HL-60/S4 (cell line): ENCODE measurements at regions not wholly inside any gene's neighbourhood (a gene's known extent, or its start where the extent isn't known, plus 50 kb on each side); places are given as distances from the start of the nearest gene placed in this dataset.

Source experiments
- in situ Hi-C: fragments of 300-500 bp; cut with MboI; formaldehyde crosslinking; loops from 2 replicates; pipeline ENCODE4 v1.14.3; 2022; ENCODE audit warnings: low sequenced_read_pairs

DNA sequence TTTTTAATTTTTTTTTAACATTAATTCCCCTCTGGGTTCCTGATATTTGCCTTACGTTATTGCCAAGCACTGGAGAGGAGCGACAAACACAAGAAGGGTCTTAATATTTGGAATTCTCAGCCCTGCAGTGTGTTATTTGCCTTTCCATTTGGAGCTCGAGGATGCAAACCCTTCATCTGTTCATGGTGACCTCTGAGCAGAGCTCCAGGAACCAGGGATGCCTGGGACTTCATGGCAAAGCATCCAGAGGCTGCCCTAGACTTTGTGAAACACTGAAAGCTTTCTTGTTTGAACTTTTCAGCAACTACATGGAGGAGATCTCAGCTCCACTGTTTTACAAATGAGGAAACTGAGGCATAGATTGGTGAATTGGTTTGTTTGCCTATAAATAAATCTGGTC lies 254.2 kb downstream of the CBLN1 start:
- in situ Hi-C loops: no loop called here

GRCh38 chr16:49026566-49027181 lies 255.0 kb downstream of the CBLN1 start:
- in situ Hi-C loops: no loop called here

DNA sequence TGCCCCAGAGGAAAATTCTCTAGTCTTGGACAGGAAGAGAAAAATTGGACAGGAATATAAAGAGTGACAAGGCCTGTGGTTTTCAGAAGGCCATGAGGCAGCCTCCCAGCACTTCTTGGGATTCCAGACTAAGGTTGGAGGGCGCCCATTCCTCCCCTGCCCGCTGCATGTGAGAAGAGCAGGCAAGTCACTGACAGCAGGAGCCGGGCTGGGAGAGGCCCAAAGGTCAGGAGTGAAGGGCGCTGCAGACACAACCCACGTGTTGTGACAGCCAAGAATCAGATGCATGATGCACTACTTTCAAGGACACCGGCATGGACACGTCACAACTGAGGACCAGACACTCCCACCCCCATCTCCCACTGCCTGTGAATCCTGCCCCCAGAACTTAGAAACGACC lies 256.7 kb downstream of the CBLN1 start:
- in situ Hi-C loops: no loop called here

DNA sequence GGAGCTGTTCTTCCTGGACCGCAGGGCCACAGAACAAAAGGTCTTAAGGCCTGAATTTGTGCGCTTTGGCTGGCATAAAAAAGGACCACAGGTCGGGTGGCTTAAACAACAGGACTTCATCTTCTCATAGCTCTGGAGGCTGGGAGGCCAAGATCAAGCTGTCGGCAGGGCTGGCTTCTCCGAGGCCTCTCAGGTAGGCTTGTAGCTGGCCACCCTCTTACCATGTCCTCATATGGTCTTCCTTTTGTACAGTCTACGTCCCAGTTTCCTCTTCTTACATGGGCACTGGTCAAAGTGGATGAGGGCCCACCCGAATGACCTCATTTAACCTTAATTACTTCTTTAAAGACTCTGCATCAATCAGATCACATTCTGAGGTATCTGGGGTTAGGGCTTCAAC lies 257.6 kb downstream of the CBLN1 start:
- in situ Hi-C loops: no loop called here

- in situ Hi-C loops: no loop called here
Observed at GRCh38 chr16:49023050-49023449, 258.6 kb downstream of the CBLN1 start.

DNA sequence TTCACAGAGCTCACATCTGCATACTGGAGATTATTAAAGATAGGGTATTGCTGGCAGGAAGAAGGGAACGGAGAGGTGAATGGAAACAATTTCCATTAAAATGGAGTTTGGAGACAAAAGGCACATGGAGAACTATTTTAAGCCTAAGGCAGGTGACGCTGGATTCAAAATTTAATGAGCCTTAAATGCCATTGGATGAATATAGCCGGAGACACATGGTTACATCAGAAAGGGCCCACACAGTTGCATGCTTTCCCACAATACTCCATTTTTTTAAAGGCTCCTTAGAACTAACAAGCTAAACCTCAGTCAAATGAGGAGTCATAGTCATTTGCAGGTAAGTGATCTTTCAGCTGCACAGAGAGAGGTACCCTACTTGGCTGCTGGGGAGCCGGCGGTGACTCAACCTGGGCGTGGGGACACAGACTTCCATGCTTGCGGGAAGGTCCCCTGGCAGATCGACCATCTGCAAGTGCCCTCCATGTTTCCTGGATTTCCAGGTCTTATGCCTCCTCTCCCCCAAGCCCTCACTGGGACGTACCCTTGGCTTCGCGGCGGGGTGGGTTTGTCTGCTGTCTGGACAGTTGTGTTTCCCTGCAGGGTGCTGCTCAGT lies 259.2 kb downstream of the CBLN1 start:
- in situ Hi-C loops: no loop called here

GRCh38 chr16:49021136-49021535 lies 260.5 kb downstream of the CBLN1 start:
- in situ Hi-C loops: no loop called here

DNA sequence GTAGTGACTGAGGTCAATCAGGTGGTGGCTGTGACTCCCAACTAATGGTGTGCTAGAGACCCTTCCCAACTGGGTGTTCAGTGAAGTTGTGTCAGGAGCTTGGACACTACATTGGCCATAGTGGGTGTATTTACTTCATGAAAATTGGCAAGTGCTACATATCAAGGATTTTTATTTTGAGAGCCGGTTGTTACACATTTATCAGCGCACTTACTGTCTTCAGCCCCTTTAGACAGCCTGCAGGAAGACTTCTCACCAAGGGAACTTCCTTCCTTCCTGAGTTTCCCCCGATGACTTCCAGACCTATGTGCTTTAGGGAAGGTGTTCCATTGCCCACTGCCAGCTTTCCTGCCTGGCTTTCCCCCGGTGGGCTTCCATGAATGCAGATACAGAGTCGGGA lies 261.2 kb downstream of the CBLN1 start:
- in situ Hi-C loops: no loop called here

GRCh38 chr16:49019831-49020230 lies 261.8 kb downstream of the CBLN1 start:
- in situ Hi-C loops: no loop called here

- in situ Hi-C loops: no loop called here
Observed at GRCh38 chr16:49019081-49019633, 262.5 kb downstream of the CBLN1 start.

GRCh38 chr16:49018259-49018931 lies 263.2 kb downstream of the CBLN1 start:
- in situ Hi-C loops: no loop called here

DNA sequence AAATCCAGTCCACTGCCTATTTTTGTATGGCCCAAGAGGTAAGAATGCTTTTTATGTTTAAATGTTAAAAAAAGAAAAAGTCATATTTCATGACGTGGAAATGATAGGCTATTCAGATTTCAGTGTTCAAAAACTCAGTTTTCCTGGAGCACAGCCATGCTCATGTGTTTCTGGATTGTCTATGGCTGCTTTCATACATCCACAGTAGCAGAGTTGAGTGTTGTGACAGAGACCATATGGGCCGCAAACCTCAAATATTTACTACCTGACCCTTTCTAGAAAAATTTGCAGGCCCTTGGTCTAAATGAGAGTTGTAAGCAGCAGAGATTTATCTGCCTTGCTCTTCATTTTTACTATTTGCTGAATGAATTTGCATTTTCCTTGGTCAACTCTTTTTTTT lies 264.1 kb downstream of the CBLN1 start:
- in situ Hi-C loops: no loop called here

DNA sequence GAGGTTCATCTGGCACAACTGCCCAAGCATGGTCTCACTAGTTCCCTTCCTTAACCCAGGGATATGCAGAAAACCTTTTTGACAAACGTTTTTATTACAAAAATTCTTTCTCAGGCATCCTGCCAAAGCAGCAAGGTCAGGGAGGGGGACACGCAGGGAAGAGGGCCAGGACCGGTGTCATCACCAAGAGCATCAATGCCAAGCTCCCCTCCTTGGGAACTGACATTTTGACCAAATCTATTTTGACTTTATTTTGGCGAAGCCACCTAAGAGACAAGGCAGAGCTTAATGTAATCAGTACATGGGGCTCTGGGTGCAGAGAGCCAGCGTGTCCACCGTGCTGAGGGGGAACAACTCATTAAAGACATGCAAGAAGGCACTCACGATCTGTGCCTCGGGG lies 265.2 kb downstream of the CBLN1 start:
- in situ Hi-C loops: no loop called here

DNA sequence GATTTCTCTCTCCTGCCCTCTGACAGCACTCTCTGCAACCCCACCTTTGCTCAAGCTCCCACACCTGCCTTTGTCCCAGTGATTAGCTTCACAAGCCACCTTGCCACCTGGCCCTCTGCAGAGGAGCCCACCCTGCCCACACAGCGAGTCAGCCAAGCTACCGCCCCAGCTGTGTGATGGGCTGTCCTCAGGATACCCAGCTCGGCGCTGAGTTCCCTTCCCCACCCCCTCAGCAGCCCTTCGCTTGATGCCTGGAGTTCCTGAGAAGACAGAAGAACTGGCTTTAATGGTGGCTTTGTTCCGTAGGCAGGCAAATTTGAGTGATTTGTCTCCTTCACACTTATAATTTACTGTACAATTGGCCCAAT lies 266.4 kb downstream of the CBLN1 start:
- in situ Hi-C loops: no loop called here

DNA sequence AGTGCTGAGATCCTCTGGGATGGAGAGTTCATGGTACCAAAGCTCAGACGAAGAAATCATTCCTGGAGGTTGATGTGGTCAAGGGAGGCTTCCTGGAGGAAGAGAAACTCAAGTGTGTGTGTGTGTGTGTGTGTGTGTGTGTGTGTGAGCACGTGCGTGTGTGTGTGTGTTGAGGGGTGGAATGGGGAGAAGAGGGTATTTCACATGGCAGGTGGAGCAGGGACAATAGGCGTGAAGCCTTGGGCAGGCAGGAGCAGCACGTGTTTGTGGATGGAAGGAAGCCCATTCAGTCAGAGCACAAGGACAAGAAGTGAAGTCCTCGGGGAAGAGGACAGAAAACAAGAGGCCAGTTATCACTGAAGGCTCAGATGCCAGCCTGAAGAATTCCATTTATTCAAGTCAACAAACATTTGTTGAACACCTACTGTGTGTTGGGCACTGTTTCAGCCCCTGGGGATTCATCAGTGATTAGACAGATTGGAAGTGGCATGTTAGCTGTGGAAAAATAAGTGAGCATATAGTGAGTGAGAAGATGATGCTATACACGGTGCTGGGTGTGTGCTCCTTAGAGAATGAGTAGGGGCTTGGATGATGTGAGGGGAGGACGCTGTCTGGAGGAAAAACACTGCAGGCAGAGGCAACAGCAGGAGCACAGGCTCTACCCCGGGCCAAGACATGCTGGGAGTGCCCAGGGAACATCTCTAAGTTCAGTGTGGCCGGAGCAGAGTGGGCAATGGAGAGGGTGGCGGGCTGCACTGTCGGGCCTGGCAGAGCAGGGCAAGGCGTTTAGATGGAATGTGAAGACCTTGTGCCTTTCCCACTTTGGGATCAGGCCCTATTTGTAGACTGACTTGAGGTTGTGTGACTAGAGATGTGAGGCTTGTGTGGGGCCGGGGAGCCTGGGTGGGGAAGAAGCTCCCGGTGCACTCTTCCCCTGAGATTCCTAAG lies 267.1 kb downstream of the CBLN1 start:
- in situ Hi-C loops: no loop called here

DNA sequence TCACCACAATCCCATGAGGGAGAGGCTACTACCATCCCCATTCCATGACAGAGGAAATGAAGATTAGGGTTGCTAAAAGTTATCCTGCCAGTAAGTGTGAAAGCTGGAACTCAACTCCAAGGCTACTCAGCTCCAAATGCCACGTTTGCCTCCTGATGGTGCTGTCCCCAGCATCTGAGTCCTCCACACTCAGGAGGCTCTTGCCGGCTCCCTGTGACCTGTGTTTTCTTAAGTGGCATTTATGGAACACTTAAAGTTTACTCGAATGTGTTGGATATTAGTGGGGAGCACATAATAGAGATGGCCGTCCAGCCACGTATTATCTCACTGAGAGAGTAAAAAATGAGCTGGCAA lies 267.9 kb downstream of the CBLN1 start:
- in situ Hi-C loops: no loop called here

DNA sequence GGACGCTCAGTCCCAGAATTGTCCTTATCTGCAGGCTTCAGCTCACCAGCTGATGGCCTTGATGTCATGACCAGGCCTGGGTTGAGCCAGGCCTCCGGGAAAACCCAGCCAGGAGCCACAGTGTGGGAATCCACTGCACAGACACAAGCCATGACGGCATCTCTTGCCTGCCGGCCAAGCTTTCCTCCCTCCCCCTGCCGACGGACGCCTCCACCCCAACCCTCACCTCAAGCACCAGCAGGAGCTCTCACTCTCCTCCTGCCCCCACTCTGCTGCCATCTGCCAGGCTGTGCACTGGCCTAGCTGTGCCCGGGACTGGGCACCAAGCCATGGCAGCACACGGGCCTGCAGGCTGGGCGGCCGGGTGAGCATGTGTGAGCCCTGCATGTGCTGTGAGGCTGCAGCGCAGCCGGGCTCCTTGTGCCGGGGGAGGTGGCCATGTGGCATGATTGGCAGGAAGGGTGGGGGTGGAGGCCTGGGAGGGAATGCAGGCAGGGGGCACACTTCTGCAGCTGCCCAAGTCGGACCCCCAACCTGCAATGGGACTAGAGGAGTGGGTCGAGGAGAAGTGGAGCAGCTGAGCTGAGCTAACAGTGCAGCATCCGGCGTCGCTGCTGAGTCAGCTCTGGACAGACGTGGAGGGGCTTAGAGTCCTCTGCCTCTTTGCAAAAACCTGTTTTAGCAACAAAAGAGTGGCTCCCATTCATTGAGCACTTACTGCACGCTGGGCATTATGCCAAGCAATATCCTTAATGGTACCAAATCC lies 268.5 kb downstream of the CBLN1 start:
- in situ Hi-C loops: no loop called here

DNA sequence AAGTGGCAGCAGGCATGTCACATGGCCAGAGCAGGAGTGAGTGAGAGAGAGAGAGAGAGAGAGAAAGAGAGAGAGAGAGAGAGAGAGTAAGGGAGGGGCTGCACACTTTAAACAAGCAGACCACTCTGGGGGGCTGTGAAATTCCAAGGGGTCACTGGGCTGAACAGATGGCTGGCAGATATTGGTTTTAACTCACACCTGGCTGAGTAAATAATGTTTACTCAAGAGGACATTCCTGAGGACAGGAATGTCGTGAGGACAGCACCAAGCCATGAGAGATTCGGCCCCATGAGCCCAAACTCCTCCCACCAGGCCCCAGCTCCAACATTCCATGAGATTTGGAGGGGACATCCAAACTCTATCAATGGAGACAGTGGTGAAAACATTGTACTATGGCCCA lies 269.7 kb downstream of the CBLN1 start:
- in situ Hi-C loops: no loop called here

DNA sequence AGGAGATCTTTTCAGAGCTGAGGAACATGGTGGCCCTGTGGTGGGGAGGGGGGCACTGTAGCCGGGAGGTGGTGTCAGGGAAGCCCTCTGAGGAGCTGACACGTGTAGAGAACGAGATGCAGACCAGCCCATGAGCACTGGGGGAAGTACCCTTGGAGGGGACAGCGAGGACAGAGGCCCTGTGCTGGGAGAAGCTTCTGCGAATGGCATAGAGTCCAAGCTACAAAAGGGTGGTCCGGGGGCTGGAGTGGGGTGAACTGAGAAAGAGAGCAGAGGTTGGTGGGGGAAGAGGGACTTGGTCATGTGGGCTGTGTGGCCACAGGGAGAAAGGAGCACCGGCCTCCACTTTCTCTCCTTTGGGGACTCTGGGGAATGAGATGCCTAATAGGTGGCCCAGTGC lies 270.8 kb downstream of the CBLN1 start:
- in situ Hi-C loops: no loop called here

DNA sequence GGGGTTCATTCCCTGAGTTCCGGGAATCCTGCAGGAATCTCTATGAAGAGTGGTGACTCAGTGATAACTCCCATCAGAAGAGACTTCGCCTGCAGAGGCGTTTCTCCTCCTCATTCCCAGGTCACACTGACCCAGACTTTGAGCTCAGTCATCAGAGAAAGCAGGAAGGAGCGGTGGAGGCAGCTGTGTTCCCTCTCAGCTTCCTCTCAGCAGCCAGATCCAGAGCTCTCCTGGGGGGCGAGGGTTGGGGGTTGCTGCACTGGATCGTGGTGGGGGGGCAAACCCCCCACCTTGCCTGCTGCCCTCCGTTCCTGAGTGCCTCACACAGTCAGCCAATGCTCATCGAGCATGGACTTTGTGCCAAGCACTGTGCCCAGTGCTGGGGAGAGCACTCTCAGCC lies 271.2 kb downstream of the CBLN1 start:
- in situ Hi-C loops: no loop called here

- in situ Hi-C loops: no loop called here
Observed at GRCh38 chr16:49009204-49009603, 272.4 kb downstream of the CBLN1 start.
